Pancreas (tissue), 10 donors: ENCODE measurements at regions not wholly inside any gene's neighbourhood (a gene's known extent, or its start where the extent isn't known, plus 50 kb on each side); places are given as distances from the start of the nearest gene placed in this dataset.

Experiments
- ATAC-seq, 4 donors: fragments of 200-7000 bp; cut with Tn5 transposase; one replicate each; pipeline versions ENCODE4 v1.8.0 to v1.9.1; 2020; ENCODE audit warnings: mild to moderate bottlenecking in 4 of 4, moderate library complexity in 4 of 4
- DNase-seq, 6 donors: peaks; one replicate each; pipeline ENCODE4 v3.0.0-alpha.2; 2020
- FAIRE-seq: peaks from 2 replicates; lab custom pipeline; 2012; peaks lifted over from hg19 to GRCh38; lab: Jason Lieb, UNC
- H3K27ac ChIP-seq, 4 donors: fragments of 200-600 bp; sonication (generic); 1 replicate in 3 of 4; 2 replicates in 1 of 4; pipeline versions ENCODE4 v1.5.0 to v1.8.0; 2020
- H3K27me3 ChIP-seq, 4 donors: fragments of 200-600 bp; one replicate each; pipeline ENCODE4 v1.8.0; 2021
- H3K36me3 ChIP-seq, 3 donors: fragments of 200-600 bp; sonication (generic) in 1 of 3; one replicate each; pipeline versions ENCODE4 v1.5.0 to v1.8.0; 2020 to 2021
- H3K4me1 ChIP-seq, 3 donors: fragments of 200-600 bp; one replicate each; pipeline ENCODE4 v1.8.0; 2021
- H3K4me3 ChIP-seq, 4 donors: fragments of 200-600 bp; sonication (generic) in 2 of 4; one replicate each; pipeline versions ENCODE4 v1.5.0 to v1.8.0; 2020 to 2021
- H3K9me3 ChIP-seq, 4 donors: fragments of 200-600 bp; one replicate each; pipeline ENCODE4 v1.8.0; 2021
- WGBS, 2 donors: extraction: QIAGEN DNeasy Blood & Tissue Kit; methylation state at CpG; one replicate each; pipeline ENCODE4 v1.1.7; 2013; 5-methylcytosine and 5-hydroxymethylcytosine counted together
- intact Hi-C, 3 donors: fragments of 100-400 bp; cut with DNase I; formaldehyde crosslinking; loops; one replicate each; pipeline versions ENCODE4 v1.11.1 to v1.14.2; 2022
- TF ChIP-seq, protein P1 (sequence below), 4 donors: fragments of 200-600 bp; sonication (generic) in 3 of 4; IDR thresholded peaks; one replicate each; pipeline versions ENCODE4 v1.5.0 to v1.8.0; 2021; ENCODE audit warnings: antibody characterized with exemption in 4 of 4
- donor health status: healthy with polysubstance abuse.
- donor health status: DM: no; HTN: no; CAD: no; lungs with moderate emphysema.
- donor health status: DM: no; HTN: no; CAD: no.
- donor health status: control.
- donor health status: control.
- donor health status: Bipolar disorder and iron deficiency.
- donor health status: DM: yes; HTN: yes; CAD: no.
- donor health status: DM: no; HTN: no; CAD: no.
- donor health status: DM: no; HTN: no; CAD: no.
- donor health status: DM: yes; HTN: yes; CAD: no.

GRCh38 chrX:107566604-107567262, 61.6 kb upstream of the PRPS1 start:
- H3K27ac ChIP-seq, result no peak overlapping the region
- intact Hi-C loops, result no loop called here
- no peaks in the 10 kb centered on the region for H3K9me3 ChIP-seq
- no peak for DNase-seq
- no peak overlapping the region for H3K4me3 ChIP-seq
- 57 to 60% methylated on average over 2 of the region's 2 CpGs for WGBS, 2 donors
- TF ChIP-seq, protein P1, sequence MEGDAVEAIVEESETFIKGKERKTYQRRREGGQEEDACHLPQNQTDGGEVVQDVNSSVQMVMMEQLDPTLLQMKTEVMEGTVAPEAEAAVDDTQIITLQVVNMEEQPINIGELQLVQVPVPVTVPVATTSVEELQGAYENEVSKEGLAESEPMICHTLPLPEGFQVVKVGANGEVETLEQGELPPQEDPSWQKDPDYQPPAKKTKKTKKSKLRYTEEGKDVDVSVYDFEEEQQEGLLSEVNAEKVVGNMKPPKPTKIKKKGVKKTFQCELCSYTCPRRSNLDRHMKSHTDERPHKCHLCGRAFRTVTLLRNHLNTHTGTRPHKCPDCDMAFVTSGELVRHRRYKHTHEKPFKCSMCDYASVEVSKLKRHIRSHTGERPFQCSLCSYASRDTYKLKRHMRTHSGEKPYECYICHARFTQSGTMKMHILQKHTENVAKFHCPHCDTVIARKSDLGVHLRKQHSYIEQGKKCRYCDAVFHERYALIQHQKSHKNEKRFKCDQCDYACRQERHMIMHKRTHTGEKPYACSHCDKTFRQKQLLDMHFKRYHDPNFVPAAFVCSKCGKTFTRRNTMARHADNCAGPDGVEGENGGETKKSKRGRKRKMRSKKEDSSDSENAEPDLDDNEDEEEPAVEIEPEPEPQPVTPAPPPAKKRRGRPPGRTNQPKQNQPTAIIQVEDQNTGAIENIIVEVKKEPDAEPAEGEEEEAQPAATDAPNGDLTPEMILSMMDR (IDR thresholded peaks at IDR 0.05), result no peak
- no peaks in the 10 kb centered on the region for H3K36me3 ChIP-seq
- no peak for FAIRE-seq
- no peaks in the 10 kb centered on the region for H3K4me1 ChIP-seq
- no peaks in the 10 kb centered on the region for H3K27me3 ChIP-seq
- peak; percentile 12 to 46 (median 18) for ATAC-seq

DNA sequence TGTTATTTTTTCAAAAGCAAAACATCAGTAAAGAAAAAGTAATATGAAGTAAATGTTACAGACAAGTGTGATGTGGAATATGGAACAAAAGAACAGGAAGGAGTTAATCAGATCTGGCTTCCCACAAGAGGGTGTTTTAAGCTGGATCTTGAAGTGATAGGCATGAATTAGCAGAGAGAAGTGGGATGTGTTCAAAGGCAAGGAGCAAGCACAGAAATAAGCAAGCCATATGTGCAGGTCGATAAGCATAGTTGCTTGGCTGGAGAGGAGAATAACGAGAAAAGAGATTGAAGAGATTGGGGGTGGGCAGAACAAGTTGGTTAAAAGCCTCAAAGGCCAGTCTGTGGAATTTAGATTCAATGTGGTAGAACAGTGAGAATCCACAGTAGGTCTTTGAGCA, 60.9 kb upstream of the PRPS1 start:
- intact Hi-C loops, result no loop called here
- ATAC-seq (no peak), FAIRE-seq (no peak), DNase-seq (no peak)
- no peaks in the 10 kb centered on the region for H3K36me3 ChIP-seq
- no peak overlapping the region for H3K4me3 ChIP-seq
- H3K4me1 ChIP-seq, result no peaks in the 10 kb centered on the region
- WGBS, 2 donors, result 25 to 43% methylated on average over 2 of the region's 2 CpGs
- TF ChIP-seq, protein P1 (IDR thresholded peaks at IDR 0.05), result no peak
- H3K27ac ChIP-seq, result no peak overlapping the region
- no peaks in the 10 kb centered on the region for H3K27me3 ChIP-seq
- H3K9me3 ChIP-seq, result no peaks in the 10 kb centered on the region

- H3K27me3 ChIP-seq, result no peaks in the 10 kb centered on the region
- no peaks in the 10 kb centered on the region for H3K36me3 ChIP-seq
- peak in 1 of 6 donors; percentile 34 for DNase-seq
- 72 to 78% methylated on average over 9 of the region's 9 CpGs for WGBS, 2 donors
- intact Hi-C loops, result no loop called here
- no peaks in the 10 kb centered on the region for H3K9me3 ChIP-seq
- TF ChIP-seq, protein P1 (IDR thresholded peaks at IDR 0.05), result no peak
- no peak overlapping the region for H3K4me3 ChIP-seq
- H3K27ac ChIP-seq, result no peak overlapping the region
- H3K4me1 ChIP-seq, result no peaks in the 10 kb centered on the region
- no peak for FAIRE-seq
- ATAC-seq, result peak in 3 of 4 donors; percentile 46 to 58 (median 54)
Measured at GRCh38 chrX:107571296-107571998, 56.9 kb upstream of the PRPS1 start.

DNA sequence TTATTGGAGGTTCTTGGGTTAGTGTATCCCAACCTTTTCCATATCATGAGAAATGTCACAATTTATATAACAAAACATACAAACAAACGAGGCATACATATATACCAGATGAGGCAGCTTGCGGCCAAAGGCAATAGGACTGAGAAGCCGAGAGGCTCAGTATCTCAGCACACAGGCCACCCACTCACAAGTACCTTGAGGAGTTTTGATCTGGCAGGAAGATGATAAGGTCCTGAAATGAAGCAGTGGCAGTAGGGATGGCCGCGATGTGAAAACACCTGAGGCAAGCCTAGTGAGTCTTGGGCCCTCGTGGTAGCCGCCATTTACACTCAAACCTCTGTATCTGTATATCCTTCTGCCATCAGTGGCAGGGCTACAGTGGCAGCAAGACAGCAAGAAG, 55.3 kb upstream of the PRPS1 start:
- Histone ChIP-seq H3K4me1 (no peaks in the 10 kb centered on the region), H3K4me3 (no peak overlapping the region), H3K27me3 (no peaks in the 10 kb centered on the region), H3K9me3 (no peaks in the 10 kb centered on the region), H3K36me3 (no peaks in the 10 kb centered on the region), H3K27ac (no peak overlapping the region)
- ATAC-seq (no peak), DNase-seq (no peak), FAIRE-seq (no peak)
- WGBS, 2 donors, result 87 to 92% methylated on average over 7 of the region's 7 CpGs
- TF ChIP-seq, protein P1 (IDR thresholded peaks at IDR 0.05), result no peak
- intact Hi-C loops, result no loop called here
